ENCODE measurements at regions not wholly inside any gene's neighbourhood (a gene's known extent, or its start where the extent isn't known, plus 50 kb on each side); places are given as distances from the start of the nearest gene placed in this dataset.

DNA sequence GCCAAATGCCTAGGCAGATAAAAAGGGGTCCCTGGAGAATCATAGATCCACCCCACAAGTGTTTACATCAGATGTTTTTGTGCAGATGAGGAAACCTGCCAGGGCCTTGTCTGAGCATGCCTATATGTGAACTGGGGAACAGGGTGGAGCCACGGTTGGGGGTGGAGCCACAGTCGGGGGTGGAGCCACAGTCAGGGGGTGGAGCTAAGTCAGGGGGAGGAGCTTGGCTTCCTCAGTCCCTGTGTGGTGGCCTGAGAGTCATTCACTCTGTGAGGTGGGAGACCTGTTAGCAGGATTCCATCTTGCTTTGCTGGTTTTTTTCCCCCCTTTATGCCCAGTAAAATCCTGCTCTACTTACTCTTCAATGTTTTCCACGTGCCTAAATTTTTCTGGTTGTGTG, 57.8 kb upstream of the TGFBR2 start:
- FAIRE-seq (peak; percentile 58), DNase-seq (ENCODE audit: low read depth in 1 of 2, low spot score in 2 of 2) (peak in 1 of 2 experiments; percentile 84)
- no peak overlapping the region for H4K8ac ChIP-seq (ENCODE audit: extremely low read depth, insufficient read depth, low read length)
- H3K79me1 ChIP-seq (ENCODE audit: low read depth, low read length): no peaks in the 10 kb centered on the region
- peak overlapping the region; percentile 34 for H2BK120ac ChIP-seq (replicated peaks; ENCODE audit: low read depth, low read length)
- H3K27ac ChIP-seq (ENCODE audit: low read depth, low read length): no peak overlapping the region; the same call in 1 of the 2 replicates
- WGBS, 2 experiments (ENCODE audit: extremely low coverage in 1 of 2, insufficient coverage in 1 of 2, insufficient read length in 1 of 2, insufficient replicate concordance in 2 of 2, low coverage in 1 of 2, low lambda C conversion rate in 2 of 2, missing lambda C conversion rate in 1 of 2): 52% methylated on average over 3 of the region's 3 CpGs; no CpG with 5 or more reads in 1 of the 2 experiments
- H3K4me1 ChIP-seq (replicated peaks in 1 of 4; ENCODE audit: control insufficient read depth in 3 of 4, insufficient read depth in 4 of 4, low read length in 3 of 4): peaks cover 0 to 22% (median 9%) of the 10 kb centered on the region in 4 experiments; a peak in 6 of 7 replicates
- H2BK20ac ChIP-seq (ENCODE audit: low read length): peak overlapping the region; percentile 67; the same call in 1 of the 2 replicates
- H3K9me3 ChIP-seq (ENCODE audit: insufficient read depth in 2 of 2, low read depth in 1 of 2, low read length in 1 of 2): peaks cover 0 to 2% of the 10 kb centered on the region in 2 experiments; a peak in 1 of 4 replicates
- no peak overlapping the region for H2AK5ac ChIP-seq (ENCODE audit: low read depth, low read length)
- ChIA-PET POLR2A (ENCODE audit: partially characterized antibody) (interaction anchor here (0.5 to 1.6 kb wide), 4 partner anchors 10 to 1350 kb away, joined by 3 to 6 read pairs (median 4); no protein-coding TSS in a partner anchor), CTCF (ENCODE audit: partially characterized antibody) (interaction anchor here (1.0 to 1.2 kb wide), 2 partner anchors 16 to 350 kb away, joined by 3 to 4 read pairs; no protein-coding TSS in a partner anchor)
- H2AFZ ChIP-seq (ENCODE audit: low read length): no peak overlapping the region
- peak overlapping the region; percentile 2 for H3K4ac ChIP-seq (replicated peaks; ENCODE audit: insufficient read length, low read depth, low read length)
- H3K23ac ChIP-seq (ENCODE audit: insufficient read length): no peak overlapping the region
- no peaks in the 10 kb centered on the region for H3K23me2 ChIP-seq (ENCODE audit: low read depth, low read length)
- no peak overlapping the region for H4K5ac ChIP-seq (ENCODE audit: insufficient read length, low read depth, low read length)
- H3K4me3 ChIP-seq (ENCODE audit: extremely low read depth in 1 of 4, insufficient read depth in 2 of 4, low read depth in 3 of 4, low read length in 4 of 4): no peak overlapping the region
- H2BK12ac ChIP-seq (ENCODE audit: low read depth, low read length): peak overlapping the region; percentile 86; the same call in 1 of the 2 replicates
- H2BK5ac ChIP-seq (ENCODE audit: low read depth, low read length): peak overlapping the region; percentile 36; the same call in 1 of the 2 replicates
- 0 out of 7 replicates have a peak, but pooled peaks cover 0 to 3% (median 0%) of the 10 kb centered on the region in 4 experiments for H3K27me3 ChIP-seq (replicated peaks in 1 of 4; ENCODE audit: control insufficient read depth in 3 of 4, extremely low read depth in 1 of 4, insufficient read depth in 3 of 4, low read length in 3 of 4)
- no peak overlapping the region for H3K56ac ChIP-seq (replicated peaks; ENCODE audit: insufficient read length, low read depth, low read length)
- peak overlapping the region; percentile 5 for H4K91ac ChIP-seq (replicated peaks; ENCODE audit: insufficient read length, low read length)
- no peak overlapping the region for H2BK15ac ChIP-seq (ENCODE audit: low read length)
- H3K18ac ChIP-seq (ENCODE audit: extremely low read depth, low read length): 0 out of 2 replicates have a peak overlapping the region, but pooled peaks have one; percentile 0
- H4K20me1 ChIP-seq (replicated peaks in 1 of 2; ENCODE audit: control insufficient read depth in 1 of 2, insufficient read depth in 2 of 2, low read length in 2 of 2): no peaks in the 10 kb centered on the region
- no peak overlapping the region; a peak in 1 of 4 replicates for H3K4me2 ChIP-seq (ENCODE audit: insufficient read depth in 1 of 2, low read depth in 2 of 2, low read length in 2 of 2)
- no peaks in the 10 kb centered on the region for H3K79me2 ChIP-seq (ENCODE audit: control insufficient read depth in 1 of 2, insufficient read depth in 2 of 2, low read length in 2 of 2)
- H3K9ac ChIP-seq (replicated peaks in 1 of 4; ENCODE audit: extremely low read depth in 1 of 4, low read depth in 3 of 4, low read length in 3 of 4): no peak overlapping the region
- TF ChIP-seq TBP (IDR thresholded peaks at IDR 0.05; ENCODE audit: low read depth, low read length) (peak; percentile 44; the same call in 1 of the 2 replicates), TAF1 (IDR thresholded peaks at IDR 0.05; ENCODE audit: low read depth, low read length) (peak; percentile 51; the same call in 1 of the 2 replicates), POLR2AphosphoS5 (IDR thresholded peaks at IDR 0.05; ENCODE audit: low read depth, low read length) (peak; percentile 42; the same call in 1 of the 2 replicates), POLR2A (IDR thresholded peaks at IDR 0.05; ENCODE audit: control extremely low read depth in 1 of 2, low read depth in 2 of 2, low read length in 2 of 2) (peak; percentile 35 to 53; a peak in 2 of 3 replicates), RFX5 (IDR thresholded peaks at IDR 0.05; ENCODE audit: borderline replicate concordance, low read depth, low read length) (no peak)
- no peak overlapping the region for H3K14ac ChIP-seq (ENCODE audit: insufficient read length)
- peaks cover 0 to 3% (median 0%) of the 10 kb centered on the region in 4 experiments; a peak in 2 of 8 replicates for H3K36me3 ChIP-seq (ENCODE audit: control insufficient read depth in 2 of 4, insufficient read depth in 4 of 4, low read length in 3 of 4)
